ENCODE measurements at regions not wholly inside any gene's neighbourhood (a gene's known extent, or its start where the extent isn't known, plus 50 kb on each side); places are given as distances from the start of the nearest gene placed in this dataset.

- DNase-seq (ENCODE audit: low spot score), result no peak
- in situ Hi-C loops (cut with MboI; ENCODE audit: low sequenced_read_pairs, unreplicated experiment), result no loop called here
- no peak for TF ChIP-seq CTCF (IDR thresholded peaks at IDR 0.05; ENCODE audit: borderline replicate concordance, control extremely low read depth, extremely low read depth, insufficient read depth, missing control alignments)
Observed at GRCh38 chr7:17033245-17033644, 151.5 kb upstream of the AGR3 start.

DNA sequence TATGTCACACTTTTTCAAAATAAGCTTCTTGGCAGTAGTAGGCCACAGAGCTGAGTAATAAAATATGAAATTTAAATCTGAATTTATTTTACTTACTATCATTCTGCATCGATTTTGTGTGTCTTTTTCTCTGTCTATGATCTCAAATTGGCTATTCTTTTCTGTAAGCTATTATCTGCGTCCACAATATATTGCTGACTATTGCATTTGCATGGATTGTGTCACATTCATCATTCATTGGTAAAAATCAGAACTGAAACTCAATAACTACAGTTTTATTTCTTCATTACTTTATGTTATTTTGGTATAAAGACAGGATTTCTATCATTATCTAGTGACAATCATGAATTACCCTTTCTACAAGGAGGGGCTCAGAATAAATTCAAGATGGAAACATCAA is 154.8 kb upstream of the AGR3 start:
- in situ Hi-C loops (cut with MboI; ENCODE audit: low sequenced_read_pairs, unreplicated experiment), result no loop called here
- DNase-seq (ENCODE audit: low spot score), result no peak
- no peak for TF ChIP-seq CTCF (IDR thresholded peaks at IDR 0.05; ENCODE audit: borderline replicate concordance, control extremely low read depth, extremely low read depth, insufficient read depth, missing control alignments)

DNA sequence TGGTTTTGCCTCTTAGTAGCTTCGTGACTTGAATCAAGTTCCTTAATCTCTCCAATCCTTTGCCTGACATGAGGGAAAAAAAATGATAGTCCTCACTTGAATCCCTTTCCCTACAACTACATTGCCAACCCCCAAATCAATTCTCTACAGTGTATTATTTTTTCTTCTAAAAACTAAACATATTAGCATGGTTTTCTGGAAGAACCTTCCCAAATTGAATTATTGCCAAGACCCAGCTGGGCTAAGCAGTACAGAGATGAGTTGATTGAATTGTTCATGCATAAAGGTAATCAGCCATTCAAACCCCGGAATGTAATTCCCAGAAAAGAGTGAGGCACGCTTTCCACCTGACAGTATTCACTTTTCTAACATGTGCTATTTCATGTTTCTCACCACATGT is 155.6 kb upstream of the AGR3 start:
- in situ Hi-C loops (cut with MboI; ENCODE audit: low sequenced_read_pairs, unreplicated experiment), result no loop called here
- TF ChIP-seq CTCF (IDR thresholded peaks at IDR 0.05; ENCODE audit: borderline replicate concordance, control extremely low read depth, extremely low read depth, insufficient read depth, missing control alignments), result no peak
- DNase-seq (ENCODE audit: low spot score), result no peak

GRCh38 chr7:17038160-17038782 is 156.5 kb upstream of the AGR3 start:
- in situ Hi-C loops (cut with MboI; ENCODE audit: low sequenced_read_pairs, unreplicated experiment), result no loop called here
- no peak for DNase-seq (ENCODE audit: low spot score)
- TF ChIP-seq CTCF (IDR thresholded peaks at IDR 0.05; ENCODE audit: borderline replicate concordance, control extremely low read depth, extremely low read depth, insufficient read depth, missing control alignments), result no peak

DNA sequence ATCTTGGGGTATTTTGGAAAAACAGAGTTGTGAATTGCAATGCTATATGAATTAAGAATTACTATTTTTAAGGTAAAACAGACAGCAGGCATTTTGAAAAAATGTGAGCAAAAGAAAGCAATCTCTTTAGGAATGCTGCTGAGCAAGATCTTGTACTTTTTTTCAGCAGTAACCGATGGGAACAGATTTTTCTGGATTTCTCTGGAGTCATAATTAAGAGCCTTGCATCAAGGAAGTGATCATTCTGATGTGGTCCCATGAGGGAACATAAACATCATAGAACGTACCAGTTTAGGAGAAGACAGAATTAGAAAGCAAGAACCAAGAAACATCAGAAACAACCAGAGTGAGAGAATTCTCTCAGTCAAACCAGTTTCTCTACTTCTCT is 157.0 kb upstream of the AGR3 start:
- no peak for TF ChIP-seq CTCF (IDR thresholded peaks at IDR 0.05; ENCODE audit: borderline replicate concordance, control extremely low read depth, extremely low read depth, insufficient read depth, missing control alignments)
- in situ Hi-C loops (cut with MboI; ENCODE audit: low sequenced_read_pairs, unreplicated experiment), result no loop called here
- DNase-seq (ENCODE audit: low spot score), result no peak

DNA sequence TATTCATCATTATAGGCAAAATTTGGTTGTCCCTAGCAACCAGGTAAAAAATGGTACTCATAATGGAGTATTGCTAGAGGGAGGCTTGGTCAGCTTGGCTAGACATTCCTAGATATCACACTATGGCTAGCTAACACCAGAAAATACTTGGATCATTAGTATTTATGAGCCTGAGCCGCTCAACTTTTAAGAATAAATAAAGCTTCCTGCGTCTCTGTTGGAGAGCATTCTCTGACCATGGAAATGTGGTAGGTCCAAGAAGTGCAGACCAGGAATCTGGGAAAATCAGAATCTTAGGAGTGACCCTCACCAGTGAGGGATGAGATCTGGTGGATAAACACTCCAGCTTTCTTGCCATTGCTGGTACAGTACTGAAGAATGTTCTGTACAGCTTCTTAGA is 157.6 kb upstream of the AGR3 start:
- no peak for TF ChIP-seq CTCF (IDR thresholded peaks at IDR 0.05; ENCODE audit: borderline replicate concordance, control extremely low read depth, extremely low read depth, insufficient read depth, missing control alignments)
- DNase-seq (ENCODE audit: low spot score), result no peak
- in situ Hi-C loops (cut with MboI; ENCODE audit: low sequenced_read_pairs, unreplicated experiment), result no loop called here

DNA sequence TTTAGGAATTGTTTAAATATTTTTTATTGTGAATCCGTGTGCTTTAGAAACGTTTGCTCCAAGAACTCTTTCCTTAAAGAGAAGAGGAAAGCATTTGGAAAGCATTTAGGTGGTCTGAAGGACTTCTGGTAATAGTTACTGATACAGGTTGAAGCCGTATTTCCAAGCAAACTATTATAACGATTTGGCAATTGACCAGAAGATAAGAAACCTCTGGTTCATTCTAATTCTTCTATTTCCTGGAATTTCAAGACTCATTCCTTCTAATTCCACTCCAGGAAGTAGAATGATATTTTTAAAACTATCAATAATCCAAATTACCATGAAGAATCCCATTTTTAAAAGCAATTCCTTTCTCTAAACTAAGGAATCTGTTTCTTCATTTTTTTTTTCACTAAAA is 158.9 kb upstream of the AGR3 start:
- in situ Hi-C loops (cut with MboI; ENCODE audit: low sequenced_read_pairs, unreplicated experiment), result no loop called here
- no peak for DNase-seq (ENCODE audit: low spot score)
- TF ChIP-seq CTCF (IDR thresholded peaks at IDR 0.05; ENCODE audit: borderline replicate concordance, control extremely low read depth, extremely low read depth, insufficient read depth, missing control alignments), result no peak
